CD4-positive, alpha-beta T cell (primary cell): ENCODE measurements at regions not wholly inside any gene's neighbourhood (a gene's known extent, or its start where the extent isn't known, plus 50 kb on each side); places are given as distances from the start of the nearest gene placed in this dataset.

Experiments used
- ATAC-seq: fragments of 200-7000 bp; cut with Tn5 transposase; one replicate; pipeline ENCODE4 v1.10.0; 2022; ENCODE audit warnings: mild to moderate bottlenecking; ENCODE audit not compliant: poor library complexity
- CTCF ChIA-PET: fragments of 350-600 bp; sonication (Branson Sonifier 250); formaldehyde crosslinking; loops from one replicate; lab custom pipeline; 2021; ENCODE audit warnings: antibody characterized with exemption, inconsistent platforms; lab: Charles Lee
- POLR2A ChIA-PET: fragments of 350-600 bp; sonication (Branson Sonifier 250); formaldehyde crosslinking; loops from one replicate; lab custom pipeline; 2021; ENCODE audit warnings: antibody characterized with exemption, inconsistent platforms; lab: Charles Lee
- DNase-seq, 14 experiments: peaks; one replicate each; pipeline ENCODE4 v3.0.0-alpha.2; 2013 to 2020; ENCODE audit warnings: mixed read lengths in 2 of 14
- H3K27ac ChIP-seq, 2 donors: one replicate each; pipeline versions ENCODE4 v1.5.1 to v1.7.0; 2013; ENCODE audit warnings: low read length in 2 of 2, low read depth in 1 of 2, mild to moderate bottlenecking in 1 of 2
- H3K27me3 ChIP-seq, 2 experiments: 1 replicate in 1 of 2; 2 replicates in 1 of 2; pipeline versions ENCODE4 v1.6.1 to v1.7.0; 2013; ENCODE audit warnings: low read length in 2 of 2, control low read depth in 1 of 2, mild to moderate bottlenecking in 1 of 2, moderate library complexity in 1 of 2; ENCODE audit not compliant: insufficient read depth in 2 of 2, control insufficient read depth in 1 of 2
- H3K36me3 ChIP-seq: one replicate; pipeline ENCODE4 v1.6.1; 2013; ENCODE audit warnings: low read length, control low read depth; ENCODE audit not compliant: insufficient read depth
- H3K4me1 ChIP-seq: one replicate; pipeline ENCODE4 v1.6.1; 2013; ENCODE audit warnings: low read length, control low read depth; ENCODE audit not compliant: insufficient read depth
- H3K4me3 ChIP-seq: one replicate; pipeline ENCODE4 v1.5.1; 2013; ENCODE audit warnings: mild to moderate bottlenecking, low read length, moderate library complexity
- H3K9me3 ChIP-seq, 2 experiments: 1 replicate in 1 of 2; 2 replicates in 1 of 2; pipeline versions ENCODE4 v1.6.1 to v1.7.0; 2013; ENCODE audit warnings: low read length in 2 of 2, mild to moderate bottlenecking in 2 of 2, control low read depth in 1 of 2, moderate library complexity in 1 of 2; ENCODE audit not compliant: control insufficient read depth in 1 of 2, insufficient read depth in 1 of 2
- H3K27ac Mint-ChIP-seq: one replicate; pipeline ENCODE4 v1.8.0; 2020; ENCODE audit warnings: mixed read lengths
- H3K27me3 Mint-ChIP-seq: one replicate; pipeline ENCODE4 v1.8.0; 2021; ENCODE audit warnings: mixed read lengths
- H3K36me3 Mint-ChIP-seq: one replicate; pipeline ENCODE4 v1.8.0; 2021; ENCODE audit warnings: low read depth, mixed read lengths
- H3K4me1 Mint-ChIP-seq: one replicate; pipeline ENCODE4 v1.8.0; 2021; ENCODE audit warnings: low read depth, mixed read lengths
- H3K4me3 Mint-ChIP-seq: one replicate; pipeline ENCODE4 v1.8.0; 2020; ENCODE audit warnings: mild to moderate bottlenecking, mixed read lengths
- H3K9me3 Mint-ChIP-seq: one replicate; pipeline ENCODE4 v1.8.0; 2020; ENCODE audit warnings: mixed read lengths
- intact Hi-C, 2 experiments: fragments of 100-400 bp; cut with DNase I in 1 of 2; cut with micrococcal nuclease in 1 of 2; formaldehyde crosslinking; loops; one replicate each; pipeline versions ENCODE4 v1.15.1 to v1.9.0; 2023 to 2025; cut with DNase I, micrococcal nuclease
- TF ChIP-seq, protein P1 (sequence below): fragments of 200-600 bp; IDR thresholded peaks from one replicate; pipeline ENCODE4 v1.8.0; 2022; ENCODE audit warnings: antibody characterized with exemption, mild to moderate bottlenecking

GRCh38 chr6:4350567-4351519 is 215.5 kb upstream of the ECI2 start:
- no peak overlapping the region for H3K4me3 ChIP-seq
- H3K9me3 ChIP-seq = peaks cover 0 to 14% of the 10 kb centered on the region in 2 experiments
- TF ChIP-seq, protein P1, sequence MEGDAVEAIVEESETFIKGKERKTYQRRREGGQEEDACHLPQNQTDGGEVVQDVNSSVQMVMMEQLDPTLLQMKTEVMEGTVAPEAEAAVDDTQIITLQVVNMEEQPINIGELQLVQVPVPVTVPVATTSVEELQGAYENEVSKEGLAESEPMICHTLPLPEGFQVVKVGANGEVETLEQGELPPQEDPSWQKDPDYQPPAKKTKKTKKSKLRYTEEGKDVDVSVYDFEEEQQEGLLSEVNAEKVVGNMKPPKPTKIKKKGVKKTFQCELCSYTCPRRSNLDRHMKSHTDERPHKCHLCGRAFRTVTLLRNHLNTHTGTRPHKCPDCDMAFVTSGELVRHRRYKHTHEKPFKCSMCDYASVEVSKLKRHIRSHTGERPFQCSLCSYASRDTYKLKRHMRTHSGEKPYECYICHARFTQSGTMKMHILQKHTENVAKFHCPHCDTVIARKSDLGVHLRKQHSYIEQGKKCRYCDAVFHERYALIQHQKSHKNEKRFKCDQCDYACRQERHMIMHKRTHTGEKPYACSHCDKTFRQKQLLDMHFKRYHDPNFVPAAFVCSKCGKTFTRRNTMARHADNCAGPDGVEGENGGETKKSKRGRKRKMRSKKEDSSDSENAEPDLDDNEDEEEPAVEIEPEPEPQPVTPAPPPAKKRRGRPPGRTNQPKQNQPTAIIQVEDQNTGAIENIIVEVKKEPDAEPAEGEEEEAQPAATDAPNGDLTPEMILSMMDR = no peak
- H3K4me1 Mint-ChIP-seq = no peaks in the 10 kb centered on the region
- H3K36me3 Mint-ChIP-seq = no peaks in the 10 kb centered on the region
- CTCF ChIA-PET = no interaction called here
- no peaks in the 10 kb centered on the region for H3K36me3 ChIP-seq
- H3K9me3 Mint-ChIP-seq = no peaks in the 10 kb centered on the region
- DNase-seq (no peak), ATAC-seq (no peak)
- H3K27me3 ChIP-seq = no peaks in the 10 kb centered on the region
- POLR2A ChIA-PET = no interaction called here
- no peaks in the 10 kb centered on the region for H3K4me1 ChIP-seq
- no peak overlapping the region for H3K27ac ChIP-seq
- no peak overlapping the region for H3K27ac Mint-ChIP-seq
- no peak overlapping the region for H3K4me3 Mint-ChIP-seq
- intact Hi-C loops = no loop called here
- H3K27me3 Mint-ChIP-seq = peaks cover 12% of the 10 kb centered on the region

DNA sequence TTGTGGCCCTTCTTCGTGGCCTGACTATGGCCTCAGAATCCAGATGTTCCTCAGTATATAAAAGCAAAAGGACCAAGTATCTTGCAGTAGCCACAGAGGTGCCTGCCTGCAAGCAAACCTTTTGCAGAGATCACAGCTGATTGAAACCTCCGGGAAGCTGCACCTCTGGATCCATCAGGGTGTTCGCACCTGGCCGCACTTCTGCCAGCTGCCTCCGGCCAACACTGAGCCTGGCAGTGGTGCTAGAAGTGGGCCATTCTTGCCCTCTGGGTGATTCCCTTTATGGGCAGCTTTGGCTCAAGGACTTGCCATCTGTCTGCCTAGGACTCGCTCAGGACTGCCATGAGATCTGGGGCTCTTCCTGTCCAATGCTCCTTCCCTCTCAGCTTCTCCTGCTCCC is 214.6 kb upstream of the ECI2 start:
- intact Hi-C loops = no loop called here
- Histone ChIP-seq H3K36me3 (no peaks in the 10 kb centered on the region), H3K27me3 (no peaks in the 10 kb centered on the region), H3K27ac (no peak overlapping the region), H3K9me3 (peaks cover 0 to 14% of the 10 kb centered on the region in 2 experiments), H3K4me1 (no peaks in the 10 kb centered on the region), H3K4me3 (no peak overlapping the region)
- H3K27me3 Mint-ChIP-seq = peaks cover 12% of the 10 kb centered on the region
- H3K27ac Mint-ChIP-seq = no peak overlapping the region
- no peak overlapping the region for H3K4me3 Mint-ChIP-seq
- POLR2A ChIA-PET = no interaction called here
- CTCF ChIA-PET = no interaction called here
- no peaks in the 10 kb centered on the region for H3K9me3 Mint-ChIP-seq
- no peak for ATAC-seq
- H3K36me3 Mint-ChIP-seq = no peaks in the 10 kb centered on the region
- no peaks in the 10 kb centered on the region for H3K4me1 Mint-ChIP-seq
- DNase-seq = no peak
- TF ChIP-seq, protein P1 = no peak

GRCh38 chr6:4349323-4349722 is 213.9 kb upstream of the ECI2 start:
- no peak overlapping the region for H3K27ac Mint-ChIP-seq
- intact Hi-C loops = no loop called here
- Histone ChIP-seq H3K9me3 (peaks cover 0 to 13% of the 10 kb centered on the region in 2 experiments), H3K36me3 (no peaks in the 10 kb centered on the region), H3K27ac (no peak overlapping the region), H3K4me3 (no peak overlapping the region), H3K4me1 (no peaks in the 10 kb centered on the region), H3K27me3 (no peaks in the 10 kb centered on the region)
- DNase-seq = no peak
- peaks cover 10% of the 10 kb centered on the region for H3K27me3 Mint-ChIP-seq
- CTCF ChIA-PET = no interaction called here
- ATAC-seq = no peak
- TF ChIP-seq, protein P1 = no peak
- POLR2A ChIA-PET = no interaction called here
- H3K9me3 Mint-ChIP-seq = no peaks in the 10 kb centered on the region
- no peak overlapping the region for H3K4me3 Mint-ChIP-seq
- no peaks in the 10 kb centered on the region for H3K4me1 Mint-ChIP-seq
- H3K36me3 Mint-ChIP-seq = no peaks in the 10 kb centered on the region
